ENCODE measurements at regions not wholly inside any gene's neighbourhood (a gene's known extent, or its start where the extent isn't known, plus 50 kb on each side); places are given as distances from the start of the nearest gene placed in this dataset.

GRCh38 chr3:174613173-174613572 is 246.0 kb upstream of the NAALADL2 start:
- H3K27ac ChIP-seq (ENCODE audit: low read depth in 1 of 2, low read length in 2 of 2) = no peak overlapping the region
- H3K9ac ChIP-seq (ENCODE audit: insufficient read depth, low read length, poor library complexity, severe bottlenecking) = no peak overlapping the region
- no peak overlapping the region for H2AFZ ChIP-seq (ENCODE audit: insufficient read depth, low read depth, low read length, poor library complexity, severe bottlenecking)
- no peak overlapping the region for H3K4me2 ChIP-seq (replicated peaks; ENCODE audit: extremely low read depth, low read length, poor library complexity, severe bottlenecking)
- intact Hi-C loops (cut with micrococcal nuclease) = no loop called here
- Mint-ChIP-seq H3K4me3 (no peak overlapping the region), H3K9me3 (peaks cover 0 to 3% (median 2%) of the 10 kb centered on the region in 7 donors), H3K27me3 (ENCODE audit: low read depth in 3 of 3) (peaks cover 0 to 1% (median 0%) of the 10 kb centered on the region in 3 donors), H3K36me3 (no peaks in the 10 kb centered on the region), H3K4me1 (peaks cover 3% of the 10 kb centered on the region), H3K27ac (no peak overlapping the region)
- TF ChIP-seq CTCF (IDR thresholded peaks at IDR 0.05) = no peak
- no peak overlapping the region for H3K4me3 ChIP-seq (replicated peaks in 1 of 3; ENCODE audit: low read depth in 2 of 3, low read length in 3 of 3)
- H4K20me1 ChIP-seq (ENCODE audit: insufficient read depth, low read length) = no peaks in the 10 kb centered on the region
- no peaks in the 10 kb centered on the region for H3K27me3 ChIP-seq (ENCODE audit: control insufficient read depth in 2 of 2, insufficient read depth in 2 of 2, low read length in 2 of 2)
- H3K36me3 ChIP-seq (replicated peaks in 1 of 2; ENCODE audit: control insufficient read depth in 1 of 2, insufficient read depth in 2 of 2, low read length in 2 of 2) = no peaks in the 10 kb centered on the region
- H3K9me3 ChIP-seq (replicated peaks in 1 of 2; ENCODE audit: control insufficient read depth in 1 of 2, insufficient read depth in 1 of 2, low read length in 2 of 2) = no peaks in the 10 kb centered on the region
- H3K4me1 ChIP-seq (ENCODE audit: control insufficient read depth in 1 of 2, insufficient read depth in 2 of 2, low read length in 2 of 2) = peaks cover 0 to 2% of the 10 kb centered on the region in 2 donors
- H3K79me2 ChIP-seq (ENCODE audit: insufficient read depth, low read length) = no peaks in the 10 kb centered on the region
- 100% methylated on average over 1 of the region's 1 CpG for WGBS (ENCODE audit: insufficient coverage)
- DNase-seq = no peak

GRCh38 chr3:174614036-174614435 is 245.1 kb upstream of the NAALADL2 start:
- Histone ChIP-seq H3K4me2 (replicated peaks; ENCODE audit: extremely low read depth, low read length, poor library complexity, severe bottlenecking) (no peak overlapping the region), H3K79me2 (ENCODE audit: insufficient read depth, low read length) (no peaks in the 10 kb centered on the region), H2AFZ (ENCODE audit: insufficient read depth, low read depth, low read length, poor library complexity, severe bottlenecking) (no peak overlapping the region), H3K4me3 (replicated peaks in 1 of 3; ENCODE audit: low read depth in 2 of 3, low read length in 3 of 3) (no peak overlapping the region), H3K27ac (ENCODE audit: low read depth in 1 of 2, low read length in 2 of 2) (no peak overlapping the region), H3K27me3 (ENCODE audit: control insufficient read depth in 2 of 2, insufficient read depth in 2 of 2, low read length in 2 of 2) (no peaks in the 10 kb centered on the region), H3K36me3 (replicated peaks in 1 of 2; ENCODE audit: control insufficient read depth in 1 of 2, insufficient read depth in 2 of 2, low read length in 2 of 2) (no peaks in the 10 kb centered on the region), H3K4me1 (ENCODE audit: control insufficient read depth in 1 of 2, insufficient read depth in 2 of 2, low read length in 2 of 2) (peaks cover 0 to 10% of the 10 kb centered on the region in 2 donors), H3K9ac (ENCODE audit: insufficient read depth, low read length, poor library complexity, severe bottlenecking) (no peak overlapping the region), H3K9me3 (replicated peaks in 1 of 2; ENCODE audit: control insufficient read depth in 1 of 2, insufficient read depth in 1 of 2, low read length in 2 of 2) (no peaks in the 10 kb centered on the region), H4K20me1 (ENCODE audit: insufficient read depth, low read length) (no peaks in the 10 kb centered on the region)
- peaks cover 0 to 1% (median 0%) of the 10 kb centered on the region in 3 donors for H3K27me3 Mint-ChIP-seq (ENCODE audit: low read depth in 3 of 3)
- no peaks in the 10 kb centered on the region for H3K36me3 Mint-ChIP-seq
- no peak overlapping the region for H3K27ac Mint-ChIP-seq
- H3K4me3 Mint-ChIP-seq = no peak overlapping the region
- DNase-seq = no peak
- WGBS (ENCODE audit: insufficient coverage) = 75% methylated on average over 1 of the region's 2 CpGs
- intact Hi-C loops (cut with micrococcal nuclease) = no loop called here
- H3K9me3 Mint-ChIP-seq = peaks cover 0 to 3% (median 2%) of the 10 kb centered on the region in 7 donors
- H3K4me1 Mint-ChIP-seq = peaks cover 11% of the 10 kb centered on the region
- TF ChIP-seq CTCF (IDR thresholded peaks at IDR 0.05) = no peak
